SU-DHL-6 (cell line): ENCODE measurements at regions not wholly inside any gene's neighbourhood (a gene's known extent, or its start where the extent isn't known, plus 50 kb on each side); places are given as distances from the start of the nearest gene placed in this dataset.

Experiments
- H2AFZ ChIP-seq: fragments of 200-600 bp; sonication (generic); 2 replicates; pipeline ENCODE4 v1.6.1; 2014; ENCODE audit warnings: low read depth, mild to moderate bottlenecking, moderate library complexity, mixed read lengths, antibody characterized with exemption, low read length; ENCODE audit not compliant: severe bottlenecking
- H3F3A ChIP-seq: fragments of 200-600 bp; shearing (Covaris generic); 2 replicates; pipeline ENCODE4 v1.6.0; 2016; ENCODE audit warnings: antibody characterized with exemption, mild to moderate bottlenecking; ENCODE audit not compliant: insufficient read depth
- H3K27ac ChIP-seq: fragments of 200-600 bp; sonication (generic); 2 replicates; pipeline ENCODE4 v1.5.1; 2016; ENCODE audit warnings: low read depth, mild to moderate bottlenecking, low read length, moderate library complexity, mixed read lengths
- H3K27me3 ChIP-seq: fragments of 200-600 bp; sonication (generic), shearing (Covaris generic); 2 replicates; pipeline ENCODE4 v1.6.0; 2014; ENCODE audit warnings: mild to moderate bottlenecking, low read length
- H3K36me3 ChIP-seq: fragments of 200-600 bp; sonication (generic); 2 replicates; pipeline ENCODE4 v1.6.1; 2014; ENCODE audit warnings: mild to moderate bottlenecking, low read length, mixed read lengths
- H3K4me2 ChIP-seq: fragments of 300-600, 200-600 bp; shearing (Covaris generic), sonication (generic); 2 replicates; pipeline ENCODE4 v1.6.0; 2014; ENCODE audit warnings: low read length, low read depth, mild to moderate bottlenecking; ENCODE audit not compliant: poor library complexity, severe bottlenecking
- H3K4me3 ChIP-seq: fragments of 200-600 bp; sonication (generic); 2 replicates; pipeline ENCODE4 v1.5.1; 2014; ENCODE audit warnings: antibody characterized with exemption, low read length, mild to moderate bottlenecking, mixed read lengths; ENCODE audit not compliant: insufficient read depth, poor library complexity, severe bottlenecking
- H3K79me2 ChIP-seq: fragments of 200-600 bp; sonication (generic); 2 replicates; pipeline ENCODE4 v1.6.1; 2014; ENCODE audit warnings: mild to moderate bottlenecking, low read length, moderate library complexity; ENCODE audit not compliant: insufficient read depth
- H3K9ac ChIP-seq: fragments of 200-600 bp; sonication (generic); 2 replicates; pipeline ENCODE4 v1.7.0; 2014; ENCODE audit warnings: mild to moderate bottlenecking, low read length
- H3K9me2 ChIP-seq: fragments of 200-600 bp; sonication (generic); replicated peaks from 2 replicates; pipeline ENCODE4 v1.6.1; 2014; ENCODE audit warnings: low read length; ENCODE audit not compliant: insufficient read depth
- H3K9me3 ChIP-seq: fragments of 200-600 bp; sonication (generic); 2 replicates; pipeline ENCODE4 v1.6.1; 2014; ENCODE audit warnings: low read length, mixed read lengths; ENCODE audit not compliant: insufficient read depth
- H4K20me1 ChIP-seq: fragments of 200-600 bp; sonication (generic); 2 replicates; pipeline ENCODE4 v1.6.1; 2014; ENCODE audit warnings: low read depth, mild to moderate bottlenecking, antibody characterized with exemption, low read length, moderate library complexity, mixed read lengths
- CTCF ChIP-seq: fragments of 200-600 bp; sonication (generic); IDR thresholded peaks from one replicate; pipeline ENCODE4 v1.5.1; 2017; ENCODE audit warnings: antibody characterized with exemption, mild to moderate bottlenecking, low read length, moderate library complexity; ENCODE audit not compliant: insufficient read depth, poor library complexity, severe bottlenecking
- EZH2phosphoT487 ChIP-seq: fragments of 200-600 bp; sonication (generic), shearing (Covaris generic); conservative IDR thresholded peaks from 2 replicates; pipeline ENCODE4 v1.6.1; 2018; ENCODE audit warnings: mild to moderate bottlenecking, antibody characterized with exemption, low read length, moderate library complexity, mixed read lengths

GRCh38 chr1:69271587-69272125 lies 296.1 kb upstream of the LRRC7 start:
- no peak overlapping the region for H3K4me3 ChIP-seq
- no peaks in the 10 kb centered on the region for H4K20me1 ChIP-seq
- H3K27me3 ChIP-seq, result no peaks in the 10 kb centered on the region
- no peak overlapping the region for H3K9ac ChIP-seq
- H3K36me3 ChIP-seq, result no peaks in the 10 kb centered on the region
- no peak overlapping the region for H3K27ac ChIP-seq
- H3F3A ChIP-seq, result no peaks in the 10 kb centered on the region
- H3K9me2 ChIP-seq, result no peaks in the 10 kb centered on the region
- H2AFZ ChIP-seq, result no peak overlapping the region
- no peaks in the 10 kb centered on the region for H3K79me2 ChIP-seq
- H3K9me3 ChIP-seq, result no peaks in the 10 kb centered on the region
- H3K4me2 ChIP-seq, result no peak overlapping the region
- TF ChIP-seq CTCF (no peak), EZH2phosphoT487 (no peak)

- no peak overlapping the region for H3K4me3 ChIP-seq
- H2AFZ ChIP-seq, result no peak overlapping the region
- no peaks in the 10 kb centered on the region for H3K9me3 ChIP-seq
- H4K20me1 ChIP-seq, result no peaks in the 10 kb centered on the region
- H3K36me3 ChIP-seq, result no peaks in the 10 kb centered on the region
- no peaks in the 10 kb centered on the region for H3K9me2 ChIP-seq
- no peaks in the 10 kb centered on the region for H3K27me3 ChIP-seq
- TF ChIP-seq CTCF (no peak), EZH2phosphoT487 (no peak)
- H3K27ac ChIP-seq, result no peak overlapping the region
- H3K4me2 ChIP-seq, result no peak overlapping the region
- no peaks in the 10 kb centered on the region for H3F3A ChIP-seq
- H3K9ac ChIP-seq, result no peak overlapping the region
- H3K79me2 ChIP-seq, result no peaks in the 10 kb centered on the region
Observed at GRCh38 chr1:69272684-69273083, 295.0 kb upstream of the LRRC7 start.

- no peak overlapping the region for H2AFZ ChIP-seq
- no peaks in the 10 kb centered on the region for H3K9me2 ChIP-seq
- no peak overlapping the region for H3K4me3 ChIP-seq
- no peak for TF ChIP-seq EZH2phosphoT487
- no peak for TF ChIP-seq CTCF
- no peaks in the 10 kb centered on the region for H3K79me2 ChIP-seq
- H3K27ac ChIP-seq, result no peak overlapping the region
- H3K4me2 ChIP-seq, result no peak overlapping the region
- no peaks in the 10 kb centered on the region for H3K9me3 ChIP-seq
- H4K20me1 ChIP-seq, result no peaks in the 10 kb centered on the region
- H3F3A ChIP-seq, result no peaks in the 10 kb centered on the region
- no peaks in the 10 kb centered on the region for H3K27me3 ChIP-seq
- H3K36me3 ChIP-seq, result no peaks in the 10 kb centered on the region
- H3K9ac ChIP-seq, result no peak overlapping the region
Observed at GRCh38 chr1:69278923-69279322, 288.8 kb upstream of the LRRC7 start.

GRCh38 chr1:69283516-69283915 lies 284.2 kb upstream of the LRRC7 start:
- no peak overlapping the region for H2AFZ ChIP-seq
- H3K9ac ChIP-seq, result no peak overlapping the region
- no peaks in the 10 kb centered on the region for H3K27me3 ChIP-seq
- no peak overlapping the region for H3K4me3 ChIP-seq
- H3K4me2 ChIP-seq, result no peak overlapping the region
- H3K9me2 ChIP-seq, result no peaks in the 10 kb centered on the region
- H3K9me3 ChIP-seq, result no peaks in the 10 kb centered on the region
- no peaks in the 10 kb centered on the region for H4K20me1 ChIP-seq
- H3K79me2 ChIP-seq, result no peaks in the 10 kb centered on the region
- H3K27ac ChIP-seq, result no peak overlapping the region
- no peaks in the 10 kb centered on the region for H3F3A ChIP-seq
- TF ChIP-seq CTCF (no peak), EZH2phosphoT487 (no peak)
- H3K36me3 ChIP-seq, result no peaks in the 10 kb centered on the region
